ENCODE measurements at regions not wholly inside any gene's neighbourhood (a gene's known extent, or its start where the extent isn't known, plus 50 kb on each side); places are given as distances from the start of the nearest gene placed in this dataset.
"Not testable (repeated sequence)": the region's sequence is repeated elsewhere in the genome, so short reads cannot be mapped to it uniquely, and the experiment has no call there.

DNA sequence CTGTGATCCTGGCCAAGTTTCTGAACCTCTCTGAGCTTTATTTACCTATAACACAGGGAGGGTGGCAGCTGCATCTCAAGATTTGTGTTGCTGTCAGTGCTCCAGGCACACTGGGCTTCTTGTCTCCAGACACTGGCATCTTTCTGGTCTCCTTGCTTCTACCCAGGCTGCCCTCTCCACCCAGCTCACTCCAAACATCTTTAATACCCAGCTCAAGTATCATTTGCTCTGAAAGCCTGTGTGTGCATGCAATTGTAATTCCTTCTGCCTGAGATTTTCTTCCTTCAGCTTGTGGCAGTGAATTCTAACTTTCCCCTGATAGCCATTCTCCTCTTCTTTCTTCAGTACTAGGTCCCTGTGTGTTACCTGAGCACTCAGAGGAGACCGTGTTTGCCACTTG is 50.7 kb upstream of the USP7 start:
- H3K27me3 Mint-ChIP-seq = peaks cover 12% of the 10 kb centered on the region
- POLR2A ChIA-PET = no interaction called here

DNA sequence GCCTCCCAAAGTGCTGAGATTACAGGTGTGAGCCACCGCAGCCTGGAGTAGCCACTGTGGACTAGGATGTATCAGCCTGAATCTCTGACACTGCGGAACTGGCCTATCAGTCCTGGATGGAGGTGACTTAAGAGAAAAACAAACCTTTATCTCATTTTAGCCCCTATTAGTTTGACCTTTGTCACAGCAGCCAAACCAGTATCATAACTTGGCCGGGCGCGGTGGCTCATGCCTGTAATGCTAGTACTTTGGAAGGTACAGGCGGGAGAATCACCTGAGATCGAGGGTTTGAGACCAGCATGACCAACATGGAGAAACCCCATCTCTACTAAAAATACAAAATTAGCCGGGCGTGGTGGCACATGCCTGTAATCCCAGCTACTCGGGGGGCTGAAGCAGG is 51.8 kb upstream of the USP7 start:
- ChIA-PET POLR2A (no interaction called here), CTCF (no interaction called here)
- DNase-seq (no peak), ATAC-seq (ENCODE audit: poor library complexity) (no peak)
- peaks cover 3% of the 10 kb centered on the region for H3K9me3 Mint-ChIP-seq
- H3K4me1 Mint-ChIP-seq (ENCODE audit: low read depth) = no peaks in the 10 kb centered on the region
- Histone ChIP-seq H3K4me3 (ENCODE audit: low read length) (no peak overlapping the region), H3K27ac (ENCODE audit: low read depth in 1 of 2, low read length in 2 of 2) (no peak overlapping the region), H3K9me3 (ENCODE audit: control insufficient read depth in 1 of 2, insufficient read depth in 1 of 2, low read length in 2 of 2) (peaks cover 8 to 29% of the 10 kb centered on the region in 2 experiments), H3K4me1 (ENCODE audit: insufficient read depth, low read length) (peaks cover 4% of the 10 kb centered on the region), H3K36me3 (ENCODE audit: insufficient read depth, low read length) (no peaks in the 10 kb centered on the region), H3K27me3 (ENCODE audit: control insufficient read depth in 1 of 2, insufficient read depth in 2 of 2, low read length in 2 of 2) (peaks cover 3 to 8% of the 10 kb centered on the region in 2 experiments)
- intact Hi-C loops (cut with DNase I, micrococcal nuclease) = no loop called here
- TF ChIP-seq, protein P1, sequence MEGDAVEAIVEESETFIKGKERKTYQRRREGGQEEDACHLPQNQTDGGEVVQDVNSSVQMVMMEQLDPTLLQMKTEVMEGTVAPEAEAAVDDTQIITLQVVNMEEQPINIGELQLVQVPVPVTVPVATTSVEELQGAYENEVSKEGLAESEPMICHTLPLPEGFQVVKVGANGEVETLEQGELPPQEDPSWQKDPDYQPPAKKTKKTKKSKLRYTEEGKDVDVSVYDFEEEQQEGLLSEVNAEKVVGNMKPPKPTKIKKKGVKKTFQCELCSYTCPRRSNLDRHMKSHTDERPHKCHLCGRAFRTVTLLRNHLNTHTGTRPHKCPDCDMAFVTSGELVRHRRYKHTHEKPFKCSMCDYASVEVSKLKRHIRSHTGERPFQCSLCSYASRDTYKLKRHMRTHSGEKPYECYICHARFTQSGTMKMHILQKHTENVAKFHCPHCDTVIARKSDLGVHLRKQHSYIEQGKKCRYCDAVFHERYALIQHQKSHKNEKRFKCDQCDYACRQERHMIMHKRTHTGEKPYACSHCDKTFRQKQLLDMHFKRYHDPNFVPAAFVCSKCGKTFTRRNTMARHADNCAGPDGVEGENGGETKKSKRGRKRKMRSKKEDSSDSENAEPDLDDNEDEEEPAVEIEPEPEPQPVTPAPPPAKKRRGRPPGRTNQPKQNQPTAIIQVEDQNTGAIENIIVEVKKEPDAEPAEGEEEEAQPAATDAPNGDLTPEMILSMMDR (IDR thresholded peaks at IDR 0.05) = no peak
- H3K36me3 Mint-ChIP-seq (ENCODE audit: low read depth) = peaks cover 5% of the 10 kb centered on the region
- H3K27ac Mint-ChIP-seq = no peak overlapping the region
- H3K27me3 Mint-ChIP-seq = peaks cover 12% of the 10 kb centered on the region
- H3K4me3 Mint-ChIP-seq = no peak overlapping the region

More for the DNA sequence above, 50.7 kb upstream of the USP7 start:
- Mint-ChIP-seq H3K4me3 (no peak overlapping the region), H3K4me1 (ENCODE audit: low read depth) (no peaks in the 10 kb centered on the region), H3K9me3 (peaks cover 3% of the 10 kb centered on the region), H3K36me3 (ENCODE audit: low read depth) (peaks cover 5% of the 10 kb centered on the region), H3K27ac (no peak overlapping the region)
- no peak overlapping the region for H3K27ac ChIP-seq (ENCODE audit: low read depth in 1 of 2, low read length in 2 of 2)
- CTCF ChIA-PET = no interaction called here
- intact Hi-C loops (cut with DNase I, micrococcal nuclease) = no loop called here
- peaks cover 3 to 8% of the 10 kb centered on the region in 2 experiments for H3K27me3 ChIP-seq (ENCODE audit: control insufficient read depth in 1 of 2, insufficient read depth in 2 of 2, low read length in 2 of 2)
- ATAC-seq (ENCODE audit: poor library complexity) (no peak), DNase-seq (no peak)
- H3K4me1 ChIP-seq (ENCODE audit: insufficient read depth, low read length) = peaks cover 4% of the 10 kb centered on the region
- no peaks in the 10 kb centered on the region for H3K36me3 ChIP-seq (ENCODE audit: insufficient read depth, low read length)
- peaks cover 8 to 29% of the 10 kb centered on the region in 2 experiments for H3K9me3 ChIP-seq (ENCODE audit: control insufficient read depth in 1 of 2, insufficient read depth in 1 of 2, low read length in 2 of 2)
- TF ChIP-seq, protein P1 (IDR thresholded peaks at IDR 0.05) = no peak
- no peak overlapping the region for H3K4me3 ChIP-seq (ENCODE audit: low read length)

DNA sequence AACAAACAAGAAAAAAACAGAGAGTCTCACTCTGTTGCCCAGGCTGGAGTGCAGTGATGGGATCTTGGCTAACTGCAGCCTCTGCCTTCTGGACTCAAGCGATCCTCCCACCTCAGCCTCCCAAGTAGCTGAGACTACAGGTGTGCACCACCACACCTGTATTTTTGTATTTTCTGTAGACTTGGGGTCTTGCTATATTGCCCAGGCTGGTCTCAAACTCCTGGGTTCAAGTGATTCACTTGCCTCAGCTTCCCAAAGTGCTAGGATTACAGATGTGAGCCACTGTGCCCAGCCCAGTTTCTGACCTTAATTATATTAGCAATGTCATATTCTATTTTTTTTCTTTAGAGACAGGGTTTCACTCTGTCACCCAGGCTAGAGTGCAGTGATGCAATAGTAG is 52.3 kb upstream of the USP7 start:
- CTCF ChIA-PET; H3K36me3 ChIP-seq (ENCODE audit: insufficient read depth, low read length); H3K9me3 Mint-ChIP-seq; H3K4me3 ChIP-seq (ENCODE audit: low read length); H3K27me3 ChIP-seq (ENCODE audit: control insufficient read depth in 1 of 2, insufficient read depth in 2 of 2, low read length in 2 of 2); H3K27ac ChIP-seq (ENCODE audit: low read depth in 1 of 2, low read length in 2 of 2); ATAC-seq (ENCODE audit: poor library complexity); DNase-seq; H3K27ac Mint-ChIP-seq; intact Hi-C loops (cut with DNase I, micrococcal nuclease); H3K4me1 Mint-ChIP-seq (ENCODE audit: low read depth); H3K36me3 Mint-ChIP-seq (ENCODE audit: low read depth); H3K4me3 Mint-ChIP-seq; POLR2A ChIA-PET; H3K4me1 ChIP-seq (ENCODE audit: insufficient read depth, low read length): not testable (repeated sequence)
- H3K27me3 Mint-ChIP-seq = peaks cover 12% of the 10 kb centered on the region
- H3K9me3 ChIP-seq (ENCODE audit: control insufficient read depth in 1 of 2, insufficient read depth in 1 of 2, low read length in 2 of 2) = peaks cover 8 to 29% of the 10 kb centered on the region in 2 experiments

DNA sequence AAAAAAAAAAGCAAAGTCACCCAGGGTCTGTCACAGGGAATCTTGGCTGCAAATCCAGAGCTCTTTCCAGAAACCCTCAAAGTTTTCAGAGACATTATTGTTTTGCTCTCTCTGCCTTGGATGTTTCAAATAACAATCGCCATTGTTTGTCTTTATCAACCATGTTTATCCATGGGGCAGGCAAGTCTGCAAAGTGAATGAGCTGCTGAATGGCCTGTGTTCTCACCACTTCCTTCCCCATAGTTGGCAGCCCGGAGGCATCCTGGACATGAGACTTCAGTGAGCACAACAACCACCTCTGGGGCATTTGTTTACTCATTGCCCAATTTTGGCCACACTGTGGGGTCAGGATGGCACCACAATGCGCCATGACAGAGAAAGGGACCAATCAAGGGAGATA is 53.1 kb upstream of the USP7 start:
- H3K9me3 ChIP-seq (ENCODE audit: control insufficient read depth in 1 of 2, insufficient read depth in 1 of 2, low read length in 2 of 2) = peaks cover 8 to 29% of the 10 kb centered on the region in 2 experiments
- no peak overlapping the region for H3K4me3 ChIP-seq (ENCODE audit: low read length)
- intact Hi-C loops (cut with DNase I, micrococcal nuclease) = no loop called here
- no peaks in the 10 kb centered on the region for H3K36me3 ChIP-seq (ENCODE audit: insufficient read depth, low read length)
- H3K27ac ChIP-seq (ENCODE audit: low read depth in 1 of 2, low read length in 2 of 2) = no peak overlapping the region
- Mint-ChIP-seq H3K27ac (no peak overlapping the region), H3K9me3 (peaks cover 3% of the 10 kb centered on the region), H3K36me3 (ENCODE audit: low read depth) (peaks cover 5% of the 10 kb centered on the region), H3K27me3 (peaks cover 12% of the 10 kb centered on the region), H3K4me3 (no peak overlapping the region), H3K4me1 (ENCODE audit: low read depth) (no peaks in the 10 kb centered on the region)
- CTCF ChIA-PET = no interaction called here
- ATAC-seq (ENCODE audit: poor library complexity) (no peak), DNase-seq (no peak)
- POLR2A ChIA-PET = no interaction called here
- H3K27me3 ChIP-seq (ENCODE audit: control insufficient read depth in 1 of 2, insufficient read depth in 2 of 2, low read length in 2 of 2) = peaks cover 3 to 8% of the 10 kb centered on the region in 2 experiments
- H3K4me1 ChIP-seq (ENCODE audit: insufficient read depth, low read length) = peaks cover 4% of the 10 kb centered on the region
- TF ChIP-seq, protein P1 (IDR thresholded peaks at IDR 0.05) = no peak
